Heart left ventricle (tissue), 16 donors: ENCODE measurements at regions not wholly inside any gene's neighbourhood (a gene's known extent, or its start where the extent isn't known, plus 50 kb on each side); places are given as distances from the start of the nearest gene placed in this dataset.

Source experiments
- ATAC-seq, 4 donors: fragments of 200-7000 bp; cut with Tn5 transposase; one replicate each; pipeline ENCODE4 v1.9.1; 2020 to 2022; ENCODE audit warnings: moderate library complexity in 4 of 4, mild to moderate bottlenecking in 3 of 4, moderate number of reproducible peaks in 1 of 4
- DNase-seq, 5 donors: peaks; one replicate each; pipeline ENCODE4 v3.0.0-alpha.2; 2020
- H3K27ac ChIP-seq, 12 donors: fragments of 200-600 bp; sonication (generic) in 4 of 12; one replicate each; pipeline versions ENCODE4 v1.5.0 to v1.8.0; 2016 to 2022; ENCODE audit warnings: mild to moderate bottlenecking in 2 of 12
- H3K27me3 ChIP-seq, 9 donors: fragments of 200-600 bp; sonication (generic) in 2 of 9; one replicate each; pipeline versions ENCODE4 v1.5.1 to v1.8.0; 2016 to 2022; ENCODE audit warnings: mild to moderate bottlenecking in 3 of 9
- H3K36me3 ChIP-seq, 9 donors: fragments of 200-600 bp; sonication (generic) in 2 of 9; one replicate each; pipeline versions ENCODE4 v1.5.0 to v1.8.0; 2018 to 2022; ENCODE audit warnings: mild to moderate bottlenecking in 2 of 9
- H3K4me1 ChIP-seq, 12 donors: fragments of 200-600 bp; sonication (generic) in 4 of 12; one replicate each; pipeline versions ENCODE4 v1.5.0 to v1.8.0; 2016 to 2022; ENCODE audit warnings: mild to moderate bottlenecking in 3 of 12
- H3K4me3 ChIP-seq, 12 donors: fragments of 200-600 bp; sonication (generic) in 4 of 12; one replicate each; pipeline versions ENCODE4 v1.5.0 to v1.8.0; 2017 to 2022; ENCODE audit warnings: mild to moderate bottlenecking in 9 of 12, moderate library complexity in 4 of 12
- H3K9me3 ChIP-seq, 12 donors: fragments of 200-600 bp; sonication (generic) in 4 of 12; one replicate each; pipeline versions ENCODE4 v1.5.0 to v1.8.0; 2016 to 2022; ENCODE audit warnings: mild to moderate bottlenecking in 1 of 12
- CTCF ChIP-seq, 12 donors: fragments of 200-600 bp; sonication (generic) in 4 of 12; IDR thresholded peaks; one replicate each; pipeline versions ENCODE4 v1.5.0 to v1.8.0; 2018 to 2022; ENCODE audit warnings: antibody characterized with exemption in 12 of 12, mild to moderate bottlenecking in 5 of 12
- POLR2A ChIP-seq, 2 donors: fragments of 450-650 bp; IDR thresholded peaks; one replicate each; pipeline ENCODE4 v1.6.1; 2017; ENCODE audit warnings: antibody characterized with exemption in 2 of 2, mild to moderate bottlenecking in 2 of 2, moderate library complexity in 2 of 2
- WGBS, 4 donors: extraction: QIAGEN DNeasy Blood & Tissue Kit in 2 of 4; methylation state at CpG; one replicate each; pipeline versions ENCODE4 v1.1.5 to v1.1.7; 2013 to 2018; 5-methylcytosine and 5-hydroxymethylcytosine counted together
- intact Hi-C, 10 donors: fragments of 100-400 bp; cut with DNase I; formaldehyde crosslinking; loops; one replicate each; pipeline versions ENCODE4 v1.11.1 to v1.14.2; 2022
- donor health status: ischemic (EF 13 %, LVEDD 7.1; RV severe dilation, severe dysfunction).
- donor health status: healthy with polysubstance abuse.
- donor health status: DM: no; HTN: yes; CAD: no.
- donor health status: DM: no; HTN: no; CAD: no.
- donor health status: ischemic (EF 25% LVEDD 6.9; RV normal size, moderate dysfunction).
- donor health status: ischemic (EF 25% LVEDD 5.7; RV mildly dilated, moderate dysfunction).
- donor health status: healthy.
- donor health status: DM: yes; HTN: yes; CAD: no.
- donor health status: ischemic (EF 35%, LVEDD 5.7; RV mildly dilated, moderate dysfunction).
- donor health status: nonischemic (EF 11% LVEDD 7.7; RV severe dilation, severe dysfunction).
- donor health status: DM: yes; HTN: yes; CAD: no.
- donor health status: PGD.
- donor health status: ischemic (EF 29% LVEDD 5.4; RV normal size, mild dysfunction).
- donor health status: nonischemic (EF 23%, LVEDD 6.1; RV moderate dilation, normal function).

- peaks cover 0 to 11% (median 1%) of the 10 kb centered on the region in 12 donors for H3K9me3 ChIP-seq
- ATAC-seq (no peak), DNase-seq (no peak)
- intact Hi-C loops: no loop called here
- no peaks in the 10 kb centered on the region for H3K36me3 ChIP-seq
- peaks cover 0 to 18% (median 0%) of the 10 kb centered on the region in 9 donors for H3K27me3 ChIP-seq
- H3K4me3 ChIP-seq: no peak overlapping the region
- WGBS, 4 donors: 84 to 91% (median 87%) methylated on average over 3 of the region's 3 CpGs
- H3K4me1 ChIP-seq: no peaks in the 10 kb centered on the region
- TF ChIP-seq CTCF (IDR thresholded peaks at IDR 0.05): no peak
- TF ChIP-seq POLR2A (IDR thresholded peaks at IDR 0.05): no peak
- H3K27ac ChIP-seq: no peak overlapping the region
Observed at GRCh38 chr11:70854201-70854600, 398.2 kb downstream of the SHANK2 start.

- H3K9me3 ChIP-seq: peaks cover 0 to 3% (median 0%) of the 10 kb centered on the region in 12 donors
- H3K4me1 ChIP-seq: no peaks in the 10 kb centered on the region
- H3K4me3 ChIP-seq: no peak overlapping the region
- H3K27ac ChIP-seq: no peak overlapping the region
- DNase-seq (no peak), ATAC-seq (no peak)
- TF ChIP-seq CTCF (IDR thresholded peaks at IDR 0.05): no peak
- no peak for TF ChIP-seq POLR2A (IDR thresholded peaks at IDR 0.05)
- no peaks in the 10 kb centered on the region for H3K36me3 ChIP-seq
- WGBS, 4 donors: 28 to 35% (median 33%) methylated on average over 6 of the region's 6 CpGs
- intact Hi-C loops: no loop called here
- H3K27me3 ChIP-seq: peaks cover 0 to 18% (median 0%) of the 10 kb centered on the region in 9 donors
Observed at GRCh38 chr11:70854901-70855556, 397.3 kb downstream of the SHANK2 start.

- 79 to 89% (median 84%) methylated on average over 3 of the region's 3 CpGs for WGBS, 4 donors
- DNase-seq (no peak), ATAC-seq (no peak)
- H3K4me1 ChIP-seq: no peaks in the 10 kb centered on the region
- no peaks in the 10 kb centered on the region for H3K9me3 ChIP-seq
- intact Hi-C loops: no loop called here
- TF ChIP-seq POLR2A (IDR thresholded peaks at IDR 0.05): no peak
- no peak for TF ChIP-seq CTCF (IDR thresholded peaks at IDR 0.05)
- H3K27me3 ChIP-seq: peaks cover 0 to 6% (median 0%) of the 10 kb centered on the region in 9 donors
- no peak overlapping the region for H3K4me3 ChIP-seq
- H3K36me3 ChIP-seq: no peaks in the 10 kb centered on the region
- no peak overlapping the region for H3K27ac ChIP-seq
Observed at GRCh38 chr11:70857894-70858293, 394.5 kb downstream of the SHANK2 start.

- Histone ChIP-seq H3K27ac (no peak overlapping the region), H3K36me3 (no peaks in the 10 kb centered on the region), H3K27me3 (peaks cover 0 to 6% (median 0%) of the 10 kb centered on the region in 9 donors), H3K4me1 (no peaks in the 10 kb centered on the region), H3K9me3 (no peaks in the 10 kb centered on the region), H3K4me3 (no peak overlapping the region)
- intact Hi-C loops: no loop called here
- 91 to 93% (median 92%) methylated on average over 4 of the region's 4 CpGs for WGBS, 4 donors
- no peak for ATAC-seq
- DNase-seq: no peak
- no peak for TF ChIP-seq POLR2A (IDR thresholded peaks at IDR 0.05)
- TF ChIP-seq CTCF (IDR thresholded peaks at IDR 0.05): no peak
Observed at GRCh38 chr11:70859180-70859579, 393.2 kb downstream of the SHANK2 start.
